Adipose tissue (tissue), 3 donors: ENCODE measurements at regions not wholly inside any gene's neighbourhood (a gene's known extent, or its start where the extent isn't known, plus 50 kb on each side); places are given as distances from the start of the nearest gene placed in this dataset.

ENCODE experiments used
- H3K27ac ChIP-seq: one replicate; pipeline ENCODE4 v1.5.1; 2013; ENCODE audit warnings: low read depth, low read length
- WGBS, 3 donors: extraction: QIAGEN DNeasy Blood & Tissue Kit; methylation state at CpG; one replicate each; pipeline ENCODE4 v1.1.7; 2013; 5-methylcytosine and 5-hydroxymethylcytosine counted together
- donor health status: healthy with polysubstance abuse.
- donor health status: Bipolar disorder and iron deficiency.
- donor health status: healthy.

- no peak overlapping the region for H3K27ac ChIP-seq
- 73 to 83% (median 77%) methylated on average over 6 of the region's 6 CpGs for WGBS, 3 donors
These were observed 249.4 kb upstream of the TPM1 start for GRCh38 chr15:62792986-62793751.

- 61 to 74% (median 68%) methylated on average over 5 of the region's 5 CpGs for WGBS, 3 donors
- H3K27ac ChIP-seq, result no peak overlapping the region
These were observed 248.8 kb upstream of the TPM1 start for GRCh38 chr15:62793752-62794144.

GRCh38 chr15:62795171-62795570, 247.4 kb upstream of the TPM1 start:
- no peak overlapping the region for H3K27ac ChIP-seq
- 89 to 94% (median 91%) methylated on average over 13 of the region's 13 CpGs for WGBS, 3 donors

DNA sequence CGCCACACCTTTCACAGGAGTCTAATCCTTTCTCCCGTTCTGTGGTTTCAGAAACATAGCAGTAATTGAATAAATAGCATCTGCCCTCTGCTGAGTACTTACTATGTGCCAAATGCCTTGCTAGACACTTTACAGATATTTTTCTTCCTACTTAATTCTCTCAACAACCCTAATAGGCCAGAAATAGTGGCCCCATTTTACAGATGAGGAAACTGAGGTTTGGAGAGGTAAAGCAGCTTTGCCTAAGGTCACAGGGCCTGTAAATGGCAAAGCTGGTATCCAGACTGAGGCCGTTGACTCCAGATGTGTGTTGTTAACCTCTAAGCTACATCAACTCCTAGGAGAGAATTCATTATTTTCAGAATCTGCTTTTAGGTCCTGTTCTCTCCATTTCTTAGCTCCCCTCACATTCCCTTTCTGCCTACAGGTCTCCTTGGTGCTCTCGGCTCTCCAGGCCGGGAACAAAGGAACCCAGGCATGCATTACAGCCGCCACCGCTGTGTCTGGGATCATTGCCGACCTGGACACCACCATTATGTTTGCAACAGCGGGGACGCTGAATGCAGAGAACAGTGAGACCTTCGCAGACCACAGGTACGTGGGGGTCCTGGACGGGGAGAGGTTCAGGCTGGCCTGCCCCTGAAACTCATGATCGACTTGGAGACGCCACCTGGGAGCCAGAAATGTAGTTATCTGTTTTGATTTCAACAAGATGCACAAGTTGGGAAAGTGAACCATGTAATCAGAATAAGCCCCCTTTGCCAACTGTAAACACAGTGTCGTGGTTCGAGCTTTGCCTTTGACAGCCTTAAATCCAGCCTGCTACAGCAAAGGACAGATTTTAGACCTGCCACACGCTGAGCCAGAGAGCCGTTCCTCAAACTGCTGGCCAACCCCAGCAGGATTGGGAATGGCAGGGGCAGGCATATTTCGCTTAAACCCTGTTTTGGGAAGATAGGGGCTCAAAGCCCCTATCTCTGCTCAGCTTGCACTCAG, 246.5 kb upstream of the TPM1 start:
- WGBS, 3 donors, result 93 to 95% (median 95%) methylated on average over 20 of the region's 20 CpGs
- H3K27ac ChIP-seq, result no peak overlapping the region

- 94 to 95% (median 94%) methylated on average over 15 of the region's 15 CpGs for WGBS, 3 donors
- H3K27ac ChIP-seq, result no peak overlapping the region
These were observed 245.4 kb upstream of the TPM1 start for GRCh38 chr15:62797171-62797570.

DNA sequence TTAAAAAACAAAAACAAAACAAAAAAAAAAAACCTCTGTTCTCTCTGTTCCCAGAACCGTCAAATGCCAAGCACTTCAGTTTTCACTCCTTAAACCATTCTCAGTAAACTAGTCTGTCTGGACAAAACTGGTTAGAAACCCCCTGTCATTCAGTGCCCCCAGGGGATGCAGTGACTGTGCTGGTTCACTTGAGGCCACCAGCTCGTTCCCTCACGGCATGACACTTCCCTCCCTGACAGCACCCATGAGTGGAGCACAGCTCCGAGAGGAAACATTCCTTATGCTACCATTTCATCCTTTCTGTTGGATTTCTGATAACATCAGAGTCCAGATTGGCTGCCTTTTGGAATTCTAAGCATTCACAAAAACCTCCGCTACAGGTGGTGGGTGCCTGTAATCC, 244.0 kb upstream of the TPM1 start:
- WGBS, 3 donors, result 86 to 91% (median 88%) methylated on average over 5 of the region's 5 CpGs
- no peak overlapping the region for H3K27ac ChIP-seq

DNA sequence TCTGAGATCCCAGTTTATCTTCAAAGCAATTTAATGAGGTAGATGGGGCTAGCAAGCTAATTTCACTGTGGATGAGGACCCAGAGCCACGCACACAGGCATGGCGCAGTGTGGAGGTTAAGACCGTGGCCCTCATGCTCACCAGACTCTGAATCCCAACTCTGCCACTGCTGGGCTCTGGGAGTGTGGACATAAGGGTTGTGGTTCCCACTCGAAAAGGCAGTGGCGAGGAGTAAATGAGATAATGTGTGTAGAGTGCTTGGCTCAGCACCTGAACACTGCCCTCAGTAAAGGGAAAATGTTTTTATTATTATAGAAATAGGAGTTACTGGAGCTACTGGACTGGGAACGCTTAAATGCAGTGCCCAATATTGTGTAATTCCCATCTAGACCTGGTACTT, 243.5 kb upstream of the TPM1 start:
- 93 to 94% (median 94%) methylated on average over 6 of the region's 6 CpGs for WGBS, 3 donors
- H3K27ac ChIP-seq, result no peak overlapping the region

DNA sequence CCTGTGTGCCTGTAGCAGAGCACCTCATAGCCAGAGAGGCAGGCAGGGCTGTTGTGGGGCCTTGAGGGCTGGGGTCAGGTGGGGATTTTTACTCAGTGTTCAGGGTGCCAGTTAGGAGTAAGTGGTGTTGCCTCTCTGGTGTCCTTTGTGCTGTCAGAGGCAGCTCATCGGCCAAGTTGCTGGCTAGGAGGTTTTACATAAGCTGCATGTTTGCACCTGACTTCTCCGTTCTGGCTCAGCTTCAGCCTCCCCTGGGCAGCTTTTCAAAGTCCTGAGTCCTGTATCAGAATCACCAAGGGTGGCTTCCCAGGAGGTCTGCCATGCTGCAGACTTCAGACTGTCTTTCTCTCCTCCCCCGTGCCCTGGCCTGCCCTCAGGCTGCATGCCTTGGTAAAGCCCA, 242.6 kb upstream of the TPM1 start:
- WGBS, 3 donors, result 82 to 93% (median 83%) methylated on average over 3 of the region's 3 CpGs
- H3K27ac ChIP-seq, result no peak overlapping the region

GRCh38 chr15:62802612-62803011, 239.9 kb upstream of the TPM1 start:
- no peak overlapping the region for H3K27ac ChIP-seq
- 84 to 94% (median 91%) methylated on average over 2 of the region's 2 CpGs for WGBS, 3 donors

DNA sequence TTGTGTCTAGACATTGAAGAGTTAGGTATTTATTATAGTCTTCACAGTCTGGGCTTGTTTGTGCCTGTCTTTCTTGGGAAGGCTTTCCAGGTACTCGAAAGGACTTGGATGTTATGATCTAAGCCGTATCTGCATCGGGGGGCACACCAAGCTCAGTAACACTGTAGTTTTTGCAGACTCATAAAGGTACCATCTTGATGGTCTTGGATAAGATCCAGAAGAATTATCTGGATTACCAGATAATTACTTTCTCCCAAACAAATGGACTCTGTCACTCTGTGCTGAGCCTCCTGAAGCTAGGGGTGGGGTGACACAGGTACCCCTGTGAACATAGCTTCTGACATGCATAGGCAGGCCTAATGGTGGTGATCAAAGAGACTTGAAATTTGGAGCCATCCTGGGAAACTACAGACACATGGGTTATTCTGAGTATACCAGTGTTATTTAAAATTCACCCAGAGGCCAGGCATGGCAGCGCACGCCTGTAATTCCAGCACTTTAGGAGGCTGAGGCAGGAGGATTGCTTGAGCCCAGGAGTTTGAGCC, 238.6 kb upstream of the TPM1 start:
- no peak overlapping the region for H3K27ac ChIP-seq
- 95 to 97% (median 96%) methylated on average over 5 of the region's 5 CpGs for WGBS, 3 donors

DNA sequence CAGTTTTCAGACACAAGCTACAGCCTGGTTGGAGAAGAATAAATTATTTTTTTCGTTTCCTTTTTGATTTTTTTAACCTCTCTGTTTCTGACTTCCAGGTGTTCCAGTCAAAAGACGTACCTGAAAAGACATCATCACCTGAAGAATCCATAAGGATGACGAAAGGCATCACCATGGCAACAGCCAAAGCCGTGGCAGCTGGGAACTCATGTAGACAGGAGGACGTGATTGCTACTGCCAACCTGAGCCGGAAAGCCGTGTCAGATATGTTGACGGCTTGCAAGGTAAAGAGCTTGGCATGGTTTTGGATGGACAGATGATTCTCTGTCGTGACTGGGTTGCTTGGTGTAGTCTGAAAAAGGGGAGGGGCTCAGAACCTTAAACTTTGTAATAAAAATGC, 237.0 kb upstream of the TPM1 start:
- 90 to 94% (median 92%) methylated on average over 9 of the region's 9 CpGs for WGBS, 3 donors
- H3K27ac ChIP-seq, result no peak overlapping the region

DNA sequence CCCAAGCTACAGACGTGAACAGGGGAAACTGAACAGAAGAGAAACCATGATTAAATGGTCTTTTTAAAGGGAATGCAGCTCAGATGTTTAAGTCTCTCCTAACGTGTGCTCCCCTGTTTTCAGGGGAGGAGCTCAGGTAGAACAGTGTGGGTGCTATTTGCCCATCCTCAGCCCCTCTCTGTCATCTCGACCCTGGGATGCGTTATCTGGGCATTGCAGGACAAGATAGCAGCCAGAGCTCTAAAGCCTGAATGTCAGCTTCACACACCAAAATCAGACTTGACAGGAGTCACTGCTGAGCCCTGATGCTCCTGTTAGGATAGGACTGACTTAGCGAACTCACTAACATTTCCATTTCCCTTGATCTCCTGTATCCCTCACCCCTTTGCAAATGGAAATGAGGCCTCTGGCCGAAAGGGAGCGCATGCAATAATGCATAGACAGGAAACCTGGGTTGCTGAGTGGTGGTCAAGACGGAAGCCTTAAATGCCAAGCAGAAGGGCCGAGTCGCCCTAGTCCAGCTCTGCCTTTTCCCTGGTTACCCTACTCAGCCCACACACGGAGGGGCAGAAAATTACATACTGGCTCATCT, 234.9 kb upstream of the TPM1 start:
- 90 to 93% (median 93%) methylated on average over 11 of the region's 11 CpGs for whole genome bisulfite sequencing, 3 donors
- H3K27ac ChIP-seq, result no peak overlapping the region

DNA sequence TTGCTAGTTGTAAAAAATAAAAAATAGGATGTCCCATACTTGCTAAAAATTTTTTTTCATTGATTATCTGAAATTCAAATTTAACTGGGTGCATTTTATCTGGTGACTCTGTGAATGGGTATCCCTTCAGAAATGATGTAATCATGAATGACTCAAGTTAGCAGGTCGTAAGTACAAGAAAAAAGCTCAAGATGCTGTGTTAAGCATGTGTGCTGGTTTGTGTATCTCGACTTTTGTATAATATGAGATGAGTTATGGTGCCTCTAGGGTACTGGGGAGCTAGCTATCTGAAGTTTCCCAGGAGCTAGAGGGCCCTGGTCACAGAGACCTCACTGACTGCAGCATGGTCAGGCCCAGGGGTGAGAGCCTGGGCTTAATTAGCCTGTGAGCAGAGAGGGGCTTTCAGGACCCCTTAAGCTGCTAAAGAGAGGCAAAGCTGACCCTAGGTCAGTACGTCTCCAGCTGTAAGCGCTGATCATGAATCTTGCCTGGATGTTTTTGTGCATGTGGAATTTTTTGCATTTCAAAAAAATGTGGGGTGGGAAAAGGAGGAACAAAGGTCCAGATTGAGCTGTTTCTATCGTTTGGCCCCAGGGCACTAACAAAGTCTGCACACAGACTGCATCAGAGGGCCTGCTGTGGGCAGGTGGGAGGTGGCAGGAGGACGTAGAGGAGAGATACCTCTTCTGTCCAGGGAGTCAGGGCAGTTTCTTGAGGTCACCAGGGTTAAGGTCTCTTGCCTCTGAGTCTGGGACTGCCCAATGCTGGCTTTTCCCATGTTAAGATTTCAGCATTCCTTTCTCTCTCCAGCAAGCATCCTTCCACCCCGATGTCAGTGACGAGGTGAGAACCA, 233.2 kb upstream of the TPM1 start:
- 71 to 83% (median 74%) methylated on average over 8 of the region's 8 CpGs for WGBS, 3 donors
- no peak overlapping the region for H3K27ac ChIP-seq

- H3K27ac ChIP-seq, result no peak overlapping the region
- WGBS, 3 donors, result 95 to 98% (median 97%) methylated on average over 8 of the region's 8 CpGs
These were observed 232.6 kb upstream of the TPM1 start for GRCh38 chr15:62809968-62810260.

DNA sequence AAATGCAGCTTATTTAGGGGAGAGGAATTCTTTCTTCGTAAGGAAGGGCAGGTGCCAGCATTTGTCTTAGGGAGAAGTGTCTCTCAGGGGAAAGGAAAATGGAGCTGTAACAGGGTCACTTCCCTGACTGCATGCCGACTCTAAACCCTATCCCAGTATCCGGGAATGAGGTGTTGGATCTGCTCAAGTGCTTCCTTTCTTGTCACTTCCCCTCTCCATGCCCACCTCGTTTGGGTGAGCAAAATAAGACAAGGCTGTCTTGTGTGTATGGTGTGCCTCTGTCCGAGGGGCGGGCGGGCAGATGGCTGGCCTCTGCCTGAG, 230.1 kb upstream of the TPM1 start:
- 85 to 91% (median 85%) methylated on average over 7 of the region's 7 CpGs for WGBS, 3 donors

GRCh38 chr15:62816342-62817069, 226.0 kb upstream of the TPM1 start:
- H3K27ac ChIP-seq, result no peak overlapping the region
- whole genome bisulfite sequencing, 3 donors, result 41 to 83% (median 80%) methylated on average over 4 of the region's 4 CpGs

More for the DNA sequence above, 230.1 kb upstream of the TPM1 start:
- no peak overlapping the region for H3K27ac ChIP-seq

- H3K27ac ChIP-seq, result no peak overlapping the region
- WGBS, 3 donors, result 88 to 97% (median 95%) methylated on average over 1 of the region's 1 CpG
These were observed 223.9 kb upstream of the TPM1 start for GRCh38 chr15:62818691-62819090.
